ENCODE measurements at regions not wholly inside any gene's neighbourhood (a gene's known extent, or its start where the extent isn't known, plus 50 kb on each side); places are given as distances from the start of the nearest gene placed in this dataset.

DNA sequence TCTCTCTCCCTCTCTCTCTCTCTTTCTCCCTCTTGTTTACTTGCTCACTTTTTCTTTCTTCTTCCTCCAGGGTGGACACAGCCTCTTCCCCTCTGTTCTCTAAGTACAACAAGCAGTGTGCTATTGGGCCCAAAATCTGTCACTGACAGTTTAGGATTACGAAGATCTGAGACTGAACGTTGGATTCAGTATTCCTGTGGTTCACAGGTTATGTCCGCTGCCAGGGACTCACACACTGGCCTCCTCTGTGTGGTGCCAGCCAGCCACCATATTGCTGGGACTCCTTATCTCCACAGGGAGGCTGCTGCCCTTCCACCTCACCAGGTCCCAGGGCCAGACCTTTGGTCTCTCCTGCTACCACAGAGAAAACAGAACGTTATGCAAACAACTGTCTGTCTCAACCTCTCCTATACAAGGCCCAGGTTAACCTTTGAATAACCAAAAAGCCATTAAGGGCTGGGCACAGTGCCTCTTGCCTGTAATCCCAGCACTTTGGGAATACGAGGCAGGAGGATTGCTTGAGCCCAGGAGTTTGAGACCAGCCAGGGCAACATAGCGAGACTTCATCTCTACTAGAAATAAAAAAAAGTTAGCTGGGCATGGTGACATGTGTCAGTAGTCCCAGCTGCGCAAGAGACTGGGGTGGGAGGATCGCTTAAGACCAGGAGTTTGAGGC lies 171.9 kb upstream of the RAB4A start:
- DNase-seq: no peak

DNA sequence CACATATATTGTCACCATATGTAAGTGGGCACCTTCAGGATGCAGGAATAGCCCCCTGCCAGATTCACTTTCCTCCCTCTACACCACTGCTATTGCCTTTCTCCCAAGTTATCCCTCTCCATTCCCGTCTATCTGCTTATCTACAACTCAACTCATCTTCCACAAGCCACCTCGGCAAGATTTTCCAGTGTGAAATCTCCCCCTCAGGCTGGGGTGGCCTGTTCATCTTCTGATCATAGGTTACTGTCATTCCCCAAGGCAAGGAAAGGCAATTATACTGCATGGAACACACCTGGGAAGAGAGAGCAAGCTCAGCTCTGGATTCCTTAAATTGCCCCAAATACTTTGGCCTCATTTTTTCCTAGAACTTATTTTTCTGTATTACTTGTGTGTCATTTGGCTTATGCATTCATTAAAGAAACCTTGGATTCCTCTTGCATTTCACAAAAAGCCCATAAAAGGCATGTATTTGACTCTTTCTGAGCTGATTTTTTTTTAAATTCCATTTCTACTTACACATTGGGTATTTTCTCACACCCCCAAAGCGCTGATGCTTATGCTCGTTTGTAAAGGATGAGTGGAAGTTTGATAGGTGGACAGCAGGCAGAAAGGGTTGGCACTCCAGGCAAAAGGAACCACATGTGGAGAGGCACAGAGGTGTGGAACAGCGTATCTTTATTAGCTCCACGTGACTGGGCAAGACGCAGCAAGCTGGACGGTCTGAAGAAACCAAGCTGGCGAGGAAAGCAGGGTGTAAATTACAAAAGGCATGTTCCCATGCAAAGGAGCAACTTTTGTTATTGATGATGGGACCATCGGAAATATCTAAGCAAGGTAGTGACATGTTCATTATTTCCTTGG lies 169.7 kb upstream of the RAB4A start:
- no peak for DNase-seq

DNA sequence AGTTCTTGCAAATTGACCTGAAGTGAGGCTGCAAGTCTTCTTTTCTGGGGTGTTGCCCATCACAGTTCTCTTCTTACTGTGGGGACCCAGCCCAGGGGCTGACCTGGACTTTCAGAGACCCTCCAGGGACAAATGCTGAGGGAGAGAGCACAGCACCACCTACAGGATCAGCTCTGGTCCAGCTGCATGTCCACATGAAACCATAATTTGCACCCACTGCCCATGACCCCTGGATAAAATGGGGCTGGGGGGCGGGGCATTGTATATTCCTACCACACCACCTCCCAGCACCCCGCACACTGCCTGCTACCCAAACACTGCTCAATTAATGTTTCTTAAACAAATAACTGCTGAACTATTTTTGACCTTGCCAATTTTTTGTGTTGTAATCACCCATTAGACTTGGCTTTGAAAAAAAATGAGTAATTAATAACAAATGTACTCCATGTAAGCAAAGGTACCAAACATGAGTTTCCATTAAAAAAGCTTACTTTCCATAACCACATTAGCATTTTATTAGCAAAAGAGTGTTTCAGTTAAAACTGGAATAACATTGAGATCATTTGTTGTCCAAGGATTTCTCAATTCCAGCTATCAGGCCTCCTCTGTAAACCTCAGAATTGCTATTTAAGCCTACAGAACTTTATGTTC lies 168.0 kb upstream of the RAB4A start:
- DNase-seq: no peak

DNA sequence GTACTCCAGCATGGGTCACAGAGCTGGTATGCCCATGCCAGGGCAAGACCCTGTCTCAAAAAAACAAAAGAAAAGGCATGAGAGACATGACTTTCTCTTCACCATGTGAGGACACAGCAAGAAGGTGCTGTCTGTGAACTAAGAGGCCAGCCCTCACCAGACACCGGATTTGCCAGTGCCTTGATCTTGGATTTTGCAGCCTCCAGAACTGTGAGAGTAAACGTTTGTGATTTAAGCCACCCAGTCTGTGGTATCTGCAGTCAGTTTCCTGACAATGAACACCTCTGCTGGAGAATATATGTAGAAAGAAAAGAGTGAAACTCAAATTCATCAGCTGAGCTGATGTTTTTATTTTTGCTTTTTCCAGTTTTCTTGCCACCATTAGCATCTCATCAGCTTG lies 166.3 kb upstream of the RAB4A start:
- DNase-seq: no peak

DNA sequence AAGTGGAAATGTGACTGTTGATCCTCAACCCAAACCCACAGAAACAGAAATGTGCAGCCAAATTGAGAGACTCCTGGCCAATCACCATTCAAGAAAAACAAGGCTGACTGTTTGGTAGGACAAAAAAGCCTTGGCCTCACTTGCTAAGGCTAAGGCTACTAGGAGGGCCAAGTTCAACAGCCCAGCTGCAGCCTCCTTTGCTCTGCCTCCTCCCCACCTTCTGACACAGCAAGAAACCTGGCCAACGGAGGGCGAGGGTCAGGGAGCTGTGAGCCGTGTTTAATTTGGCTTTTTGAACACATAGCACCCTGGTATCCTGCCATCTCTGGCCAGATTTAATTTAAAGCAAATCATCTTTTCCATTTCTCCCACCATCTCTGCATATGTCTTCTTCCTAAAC lies 165.8 kb upstream of the RAB4A start:
- DNase-seq: no peak

DNA sequence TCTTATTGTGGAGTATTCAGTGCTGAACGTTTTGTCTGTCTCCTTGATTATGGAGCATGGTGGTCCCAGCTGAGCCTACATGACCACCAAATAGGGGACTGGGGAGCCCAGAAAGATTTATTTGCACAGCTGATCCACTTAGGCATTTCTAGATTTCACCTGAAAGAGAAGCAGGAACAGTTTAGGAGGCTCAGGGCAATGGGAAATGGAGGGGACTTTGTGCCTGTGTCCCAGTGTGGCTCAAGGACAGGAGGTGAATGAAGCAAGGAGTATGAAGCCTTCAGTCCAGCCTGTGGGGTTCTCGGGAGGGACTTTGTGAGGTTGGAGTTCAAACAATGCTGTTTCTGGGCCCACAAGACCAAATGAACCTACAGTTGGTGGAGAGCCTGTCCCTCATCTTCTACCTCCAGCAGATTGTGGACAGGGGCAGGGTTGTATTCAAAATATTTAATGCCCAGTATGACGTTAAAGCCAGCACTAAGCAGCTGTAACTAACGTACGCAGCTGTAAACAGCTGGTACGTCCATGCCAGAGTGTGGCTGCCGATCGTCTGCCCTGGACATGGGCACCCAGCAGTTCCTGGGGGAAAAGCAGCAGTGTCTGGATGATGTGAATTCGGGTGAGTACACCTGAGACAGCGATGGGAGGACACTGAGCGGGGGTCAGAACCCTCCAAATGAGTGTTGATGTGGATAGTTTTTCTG lies 164.9 kb upstream of the RAB4A start:
- no peak for DNase-seq

DNA sequence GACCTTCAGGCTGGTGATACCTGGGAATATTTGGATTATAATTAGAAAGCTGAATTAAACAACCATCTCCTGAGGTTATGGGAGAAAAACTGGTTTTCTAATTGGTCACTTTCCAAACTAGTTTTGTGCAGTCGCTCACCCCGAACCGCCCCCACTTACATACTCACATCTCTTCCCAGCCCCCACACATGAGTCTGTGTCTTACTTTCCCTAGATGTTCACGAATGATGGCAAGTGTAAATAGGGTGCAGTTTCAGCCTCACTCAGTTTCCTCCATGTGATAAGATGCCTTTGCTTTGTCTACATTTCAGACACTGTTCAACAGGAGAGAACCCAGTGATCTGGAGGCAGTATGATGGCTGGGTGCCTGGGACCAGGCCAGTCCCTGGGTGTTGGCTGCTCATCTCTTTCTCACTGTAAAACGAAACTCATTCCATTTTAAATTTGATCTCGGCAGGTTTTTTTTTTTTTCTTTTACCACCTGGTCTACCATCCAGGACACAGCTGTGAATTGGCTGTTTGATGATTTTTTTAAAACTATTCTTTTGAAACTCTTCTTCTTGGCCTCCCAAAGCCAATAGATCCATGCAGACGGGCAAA lies 164.3 kb upstream of the RAB4A start:
- DNase-seq: no peak

DNA sequence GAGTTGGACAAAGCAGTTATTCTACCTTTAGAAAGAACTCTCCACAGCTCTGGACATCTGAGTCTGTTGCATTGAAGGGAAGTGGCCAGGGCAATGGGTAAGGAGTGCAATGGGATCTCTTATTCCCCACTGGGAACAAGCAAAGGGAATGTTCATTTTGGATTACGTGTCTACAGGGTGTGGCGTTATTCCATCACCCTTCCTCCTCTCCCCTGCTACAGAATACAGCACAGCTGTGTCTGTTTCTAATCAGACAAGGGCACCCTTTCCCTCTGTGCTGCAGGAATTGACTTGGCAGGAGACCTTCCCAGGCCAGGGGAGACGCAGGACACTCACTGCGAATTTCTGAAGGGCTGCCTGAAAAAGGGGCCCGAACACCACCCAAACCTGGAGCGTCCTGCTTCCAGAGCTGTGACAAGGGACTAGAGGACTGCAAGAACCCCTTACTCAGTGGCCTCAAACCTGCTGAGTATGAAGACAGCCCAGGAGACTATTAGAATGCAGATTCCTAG lies 163.6 kb upstream of the RAB4A start:
- DNase-seq: no peak

DNA sequence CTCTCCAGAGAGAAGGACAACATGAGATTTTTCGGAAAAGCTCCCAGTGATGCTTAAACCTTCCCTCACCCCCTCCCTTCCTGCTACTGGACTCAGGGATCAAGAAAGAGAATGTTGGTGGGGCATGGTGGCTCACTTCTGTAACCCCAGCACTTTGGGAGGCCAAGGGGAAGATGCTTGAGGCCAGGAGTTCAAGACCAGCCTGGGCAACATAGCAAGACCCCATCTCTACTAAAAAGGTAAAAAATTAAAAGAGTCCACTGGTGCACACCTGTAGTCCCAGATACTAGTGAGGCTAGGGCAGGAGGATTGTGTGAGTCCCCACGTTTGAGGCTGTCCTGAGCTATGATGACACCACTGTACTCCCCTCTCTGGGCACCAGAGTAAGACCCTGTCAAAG lies 162.9 kb upstream of the RAB4A start:
- no peak for DNase-seq

DNA sequence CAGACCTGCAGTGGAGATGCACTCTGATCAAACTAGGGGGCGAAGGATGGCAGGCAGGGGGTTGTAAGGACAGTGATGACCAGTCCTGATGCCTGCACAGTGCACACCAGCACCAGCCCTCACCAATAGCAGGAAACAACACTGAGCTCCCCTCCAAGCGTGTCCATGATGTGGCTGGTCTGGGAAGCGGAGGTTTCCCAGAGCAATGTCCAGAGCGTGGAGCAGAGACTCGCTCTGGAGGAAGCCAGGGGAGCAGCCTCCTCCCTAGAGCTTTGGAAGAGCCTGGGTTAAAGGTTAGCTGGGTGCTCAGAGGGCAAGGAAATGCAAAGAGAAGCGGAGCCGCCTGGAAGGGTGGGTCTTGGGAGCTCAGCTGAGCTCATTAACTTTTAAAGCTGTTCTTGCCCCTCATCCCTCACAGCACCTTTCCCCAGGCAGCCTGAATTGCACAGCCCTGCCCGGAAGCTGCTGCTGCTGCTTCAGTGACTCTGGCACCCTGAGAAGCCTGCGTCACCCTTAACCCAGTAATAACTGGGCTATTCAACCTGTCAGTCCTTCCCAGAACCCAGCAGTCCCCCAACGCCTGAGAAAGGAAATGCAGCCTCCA lies 162.2 kb upstream of the RAB4A start:
- DNase-seq: no peak

DNA sequence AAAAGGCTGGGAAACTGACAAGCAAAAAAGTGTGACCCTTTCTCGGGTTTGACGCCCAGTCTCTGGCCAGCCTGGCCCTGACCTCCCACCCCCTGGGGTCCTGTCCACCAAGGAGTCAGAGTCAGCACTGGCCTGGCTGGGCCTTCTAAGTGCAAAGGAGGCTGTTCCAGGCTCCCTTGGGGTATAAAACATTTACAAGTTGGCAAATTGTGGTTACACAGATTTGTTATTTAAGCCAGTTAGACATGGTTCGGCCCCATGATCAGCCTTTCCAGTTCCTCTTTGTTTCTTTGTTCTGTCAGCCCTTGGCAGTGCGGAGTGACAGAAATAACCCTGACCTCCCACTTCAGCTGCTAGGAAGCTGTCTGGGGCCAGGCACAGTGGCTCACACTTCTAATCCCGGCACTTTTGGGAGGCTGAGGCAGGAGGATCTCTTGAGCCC lies 161.6 kb upstream of the RAB4A start:
- no peak for DNase-seq

DNA sequence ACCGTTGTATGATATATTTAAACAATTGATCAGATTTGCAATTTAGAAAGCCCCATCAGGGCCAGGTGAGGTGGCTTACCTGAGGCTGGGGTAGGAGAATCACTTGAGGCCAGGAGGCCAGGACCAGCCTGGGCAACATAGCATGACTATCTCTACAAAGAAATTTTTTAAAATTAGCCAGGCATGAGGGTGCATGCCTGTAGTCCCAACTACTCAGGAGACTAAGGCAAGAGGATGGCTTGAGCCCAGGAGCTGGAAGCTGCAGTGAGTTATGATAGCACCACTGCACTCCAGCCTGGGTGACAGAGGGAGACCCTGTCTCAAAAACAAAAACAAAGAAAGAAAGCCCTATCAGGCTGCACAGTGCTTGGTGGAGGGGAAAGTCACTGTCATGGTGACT lies 159.9 kb upstream of the RAB4A start:
- no peak for DNase-seq

DNA sequence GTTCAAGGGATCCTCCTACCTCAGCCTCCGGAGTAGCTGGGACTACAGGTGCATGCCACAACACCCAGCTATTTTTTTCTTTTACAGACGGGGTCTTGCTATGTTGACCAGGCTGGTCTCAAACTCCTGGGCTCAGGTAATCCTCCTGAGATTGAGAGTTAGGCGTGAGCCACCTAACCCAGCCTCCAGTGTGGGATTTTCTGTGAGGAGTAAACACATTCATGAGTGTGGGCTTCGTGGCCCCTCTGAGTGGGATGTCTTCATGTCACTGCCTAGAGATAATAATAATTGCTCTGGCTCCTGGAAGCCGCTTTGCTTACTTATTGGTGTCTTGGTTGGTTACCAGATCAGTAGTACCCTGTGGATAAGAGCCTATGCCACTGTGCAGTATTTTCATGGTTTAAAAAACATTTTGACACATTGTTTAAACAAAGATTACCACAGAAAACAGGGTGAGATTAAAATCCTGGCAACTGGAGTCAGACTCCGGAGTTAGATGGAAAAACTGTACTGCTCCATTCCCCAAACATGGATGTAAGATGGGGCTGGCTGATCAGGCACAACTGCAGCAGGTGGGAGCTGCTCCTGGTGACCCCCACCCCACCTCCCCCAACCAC lies 159.1 kb upstream of the RAB4A start:
- no peak for DNase-seq

DNA sequence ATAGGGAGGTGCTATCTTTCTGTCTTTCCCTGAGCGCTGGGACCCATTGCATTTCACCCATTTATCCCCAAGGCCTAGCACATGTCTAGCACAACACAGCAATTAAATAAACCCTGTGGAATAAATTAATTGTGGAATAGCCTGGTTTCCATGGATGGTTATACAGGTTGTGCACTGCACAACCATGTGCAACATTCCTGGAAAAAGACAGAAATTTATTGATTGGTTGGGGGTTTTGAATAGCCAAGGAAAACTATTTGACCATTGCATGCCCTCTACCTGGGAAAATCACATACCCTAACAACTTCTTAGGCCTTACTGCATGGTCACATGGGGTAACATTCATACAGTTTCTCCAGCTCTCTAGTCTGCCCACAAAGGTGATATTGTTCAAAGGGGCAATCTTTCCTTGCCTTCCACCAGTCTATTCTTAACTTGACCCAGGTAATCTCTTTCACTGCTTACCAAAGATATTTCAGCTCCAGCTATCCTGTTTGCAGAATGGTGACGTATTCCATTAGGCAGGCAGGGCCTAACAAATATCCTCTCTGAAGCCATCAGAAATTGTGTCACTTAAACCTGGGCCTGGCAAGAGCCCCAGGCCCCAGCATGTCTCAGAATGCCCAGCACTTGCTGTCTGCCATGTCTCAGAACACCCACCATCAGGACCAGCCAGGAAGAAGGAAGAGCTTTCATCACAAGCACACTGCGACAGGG lies 157.9 kb upstream of the RAB4A start:
- DNase-seq: no peak

DNA sequence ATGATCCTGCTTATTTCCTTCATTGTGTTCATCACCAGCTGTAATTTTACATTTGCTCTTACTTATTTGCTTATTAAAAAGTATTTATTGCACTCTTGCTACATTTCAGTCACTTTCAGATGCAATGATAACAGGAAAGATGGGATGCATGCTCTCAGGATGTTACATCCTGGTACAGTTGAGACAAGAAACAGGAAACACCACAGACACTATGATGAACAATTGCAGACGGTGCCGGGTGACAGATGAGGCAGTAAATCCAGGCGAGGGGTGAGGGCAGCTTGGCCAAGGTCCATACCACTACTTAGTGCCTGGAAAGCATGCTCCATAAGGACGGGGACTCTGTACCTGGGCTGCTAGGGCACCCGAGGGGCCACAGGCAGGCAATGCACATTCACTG lies 156.6 kb upstream of the RAB4A start:
- peak; percentile 29 for DNase-seq

DNA sequence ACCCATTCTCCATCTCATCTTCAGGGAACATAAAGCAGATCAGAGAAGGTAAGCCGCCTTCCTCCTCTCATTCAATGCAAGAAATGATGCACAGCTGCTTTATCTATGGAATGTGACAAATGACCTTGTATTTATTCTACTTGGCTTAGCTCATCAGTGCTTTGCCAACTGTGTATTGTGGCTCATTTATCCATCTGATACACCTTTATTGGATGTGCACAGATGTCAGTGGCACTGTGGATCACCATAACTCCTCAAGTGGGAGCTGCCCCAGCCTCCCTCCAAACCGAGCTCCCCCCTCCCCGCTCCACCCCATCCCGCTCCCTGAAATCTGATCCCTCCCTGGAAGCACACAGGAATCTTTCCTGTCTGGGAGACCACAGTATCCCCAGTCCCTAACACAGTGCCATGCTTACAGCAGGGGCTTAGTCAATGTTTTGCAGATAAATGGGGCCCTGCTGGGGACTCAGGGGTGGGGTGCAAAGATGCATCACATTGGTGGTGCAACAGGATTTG lies 156.0 kb upstream of the RAB4A start:
- no peak for DNase-seq

DNA sequence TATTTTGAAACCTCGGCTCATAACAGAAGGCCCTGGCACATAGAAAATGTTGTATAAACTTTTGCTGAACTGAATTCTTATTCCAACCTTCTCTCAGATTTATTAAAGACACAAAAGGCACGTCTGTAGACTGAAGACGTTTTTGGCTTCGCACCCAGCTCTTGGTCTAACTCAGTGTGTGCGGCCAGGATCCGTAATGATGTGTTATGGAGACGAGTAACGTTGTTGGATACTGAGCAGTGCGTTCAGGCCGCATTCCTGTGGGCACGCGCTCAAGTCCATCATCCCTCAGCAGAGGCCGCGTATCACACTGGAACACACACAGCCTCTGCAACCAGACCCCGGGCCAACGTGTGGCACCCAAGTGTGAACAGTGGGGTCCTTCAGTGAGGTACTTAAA lies 154.8 kb upstream of the RAB4A start:
- DNase-seq: no peak

DNA sequence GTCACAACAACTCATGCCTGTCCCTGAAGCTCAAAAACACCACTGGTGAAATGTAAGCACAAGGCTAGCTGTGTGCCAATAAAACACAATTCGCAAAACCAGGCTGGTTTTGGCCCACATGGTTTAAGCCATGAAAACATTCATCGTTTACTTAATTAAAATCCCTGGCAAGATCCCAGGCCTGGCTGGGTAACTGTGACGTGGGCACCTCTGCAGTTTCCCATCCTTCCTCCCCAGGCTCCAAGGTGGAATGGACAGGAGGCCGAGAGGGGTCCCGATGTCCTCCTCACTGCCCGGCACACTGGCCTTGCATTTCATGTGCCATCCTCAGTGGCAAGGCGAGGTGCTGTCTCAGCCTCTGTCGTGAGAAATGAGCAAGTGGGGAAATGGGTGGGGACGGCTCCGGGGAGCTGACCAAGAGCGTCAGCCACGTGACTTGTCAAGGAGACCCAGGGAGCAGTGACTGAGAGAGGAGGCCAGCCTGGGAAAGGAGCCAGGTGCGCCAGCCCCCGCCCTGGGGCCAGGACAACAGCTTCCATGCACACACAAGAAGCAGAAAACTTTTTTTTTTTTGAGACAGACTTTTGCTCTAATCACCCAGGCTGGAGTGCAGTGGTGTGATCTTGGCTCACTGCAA lies 153.1 kb upstream of the RAB4A start:
- no peak for DNase-seq

DNA sequence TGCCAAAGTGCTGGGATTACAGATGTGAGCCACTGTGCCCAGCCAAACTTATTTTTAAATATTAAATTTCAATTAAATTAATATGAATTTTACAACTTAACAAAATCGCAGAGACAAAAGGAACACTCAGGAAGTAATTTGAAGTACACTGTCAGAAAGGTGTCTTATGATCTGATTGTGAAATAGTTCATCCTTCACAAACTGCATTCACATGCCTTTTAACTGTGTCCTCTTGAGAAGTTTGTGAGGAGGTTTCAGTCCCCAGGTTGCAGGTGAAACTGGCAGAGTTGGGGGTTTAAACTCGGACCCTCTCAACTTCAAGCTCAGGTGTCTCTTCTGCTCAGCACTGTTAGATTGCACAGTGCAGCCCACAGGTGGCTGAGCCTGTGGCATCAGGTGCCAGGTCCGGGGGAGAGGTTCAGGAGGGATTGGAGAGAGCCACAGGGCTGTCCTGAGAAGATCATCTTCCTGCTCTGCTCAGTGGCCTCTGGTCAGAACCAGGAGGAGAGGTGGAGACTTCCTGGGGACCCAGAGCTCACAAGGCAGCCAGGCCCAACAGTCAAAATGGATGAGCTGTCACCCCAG lies 152.3 kb upstream of the RAB4A start:
- DNase-seq: no peak

DNA sequence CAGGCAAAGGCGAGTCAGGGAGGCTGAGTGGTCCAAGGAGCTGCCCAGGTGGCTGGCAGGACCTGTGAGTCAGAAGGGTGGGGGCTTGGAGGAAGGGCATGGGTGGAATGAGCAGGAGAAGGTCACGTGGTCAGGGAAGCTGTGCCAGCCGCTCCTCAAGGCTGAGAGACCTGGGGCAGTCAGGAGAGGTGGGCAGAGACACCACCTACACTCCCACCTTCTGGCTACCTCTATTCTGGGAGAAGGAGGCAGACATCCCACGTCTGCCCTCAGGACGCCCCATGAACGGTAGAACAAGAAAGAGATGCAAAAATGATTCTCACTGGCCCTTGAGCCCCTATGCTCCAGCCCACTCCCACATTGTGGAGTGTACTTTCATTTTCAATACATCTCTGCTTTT lies 151.8 kb upstream of the RAB4A start:
- no peak for DNase-seq

Measured in kidney glomerular epithelial cell (primary cell).